Stimulated activated CD4-positive, alpha-beta T cell treated with anti-CD3 and anti-CD28 coated beads, Interleukin-15, amount 100 ng/mL, for 24 hours (primary cell): ENCODE measurements at regions not wholly inside any gene's neighbourhood (a gene's known extent, or its start where the extent isn't known, plus 50 kb on each side); places are given as distances from the start of the nearest gene placed in this dataset.
"Not testable (repeated sequence)": the region's sequence is repeated elsewhere in the genome, so short reads cannot be mapped to it uniquely, and the experiment has no call there.

Source experiments
- DNase-seq: peaks from one replicate; pipeline ENCODE4 v3.0.0-alpha.2; 2020

DNA sequence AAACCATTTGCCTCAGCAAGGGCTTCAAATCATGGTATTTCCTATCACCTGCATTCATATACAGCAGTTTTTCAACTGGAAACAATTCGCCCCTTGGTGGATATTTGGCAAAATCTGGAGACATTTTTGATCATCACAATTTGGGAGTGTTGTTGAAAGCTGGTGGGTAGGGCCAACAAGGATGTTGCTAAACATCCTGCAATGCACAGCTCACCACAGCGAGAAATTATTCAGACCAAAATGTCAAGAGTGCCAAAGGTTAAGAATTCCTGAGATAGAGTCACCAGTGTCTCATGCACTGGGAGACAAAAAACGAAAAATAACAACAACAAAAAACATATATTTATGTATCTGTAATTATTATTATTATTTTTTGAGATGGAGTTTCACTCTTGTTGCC lies 435.2 kb upstream of the CTSO start:
- no peak for DNase-seq

DNA sequence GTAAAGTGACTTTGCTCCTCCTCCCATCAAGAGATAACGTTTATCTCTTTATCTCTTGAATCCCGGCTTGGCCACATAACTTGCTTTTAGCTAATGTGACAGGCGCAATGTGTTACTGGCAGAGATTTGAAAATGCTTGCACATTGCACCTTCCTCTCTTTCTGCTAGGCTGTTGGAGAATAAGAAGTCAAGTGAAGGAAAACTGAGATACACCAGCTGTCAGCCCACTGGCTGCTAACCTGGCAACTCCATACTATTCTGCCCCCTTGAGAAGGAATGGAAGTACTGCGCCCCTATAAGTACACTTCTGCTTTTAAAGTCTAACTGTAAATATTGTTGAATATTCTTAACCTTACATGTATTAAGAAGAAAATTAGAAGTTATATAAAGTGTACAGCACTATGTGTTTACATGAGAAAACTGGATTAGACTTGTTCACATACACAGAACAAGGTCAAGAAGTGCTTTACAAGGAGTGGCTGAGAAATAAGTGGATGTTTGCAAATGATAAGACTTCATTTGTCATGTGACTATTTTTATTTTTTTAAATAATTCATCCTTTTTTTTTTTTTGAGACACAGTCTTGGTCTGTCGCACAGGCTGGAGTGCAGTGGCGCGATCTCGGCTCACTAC lies 424.5 kb upstream of the CTSO start:
- DNase-seq = no peak

DNA sequence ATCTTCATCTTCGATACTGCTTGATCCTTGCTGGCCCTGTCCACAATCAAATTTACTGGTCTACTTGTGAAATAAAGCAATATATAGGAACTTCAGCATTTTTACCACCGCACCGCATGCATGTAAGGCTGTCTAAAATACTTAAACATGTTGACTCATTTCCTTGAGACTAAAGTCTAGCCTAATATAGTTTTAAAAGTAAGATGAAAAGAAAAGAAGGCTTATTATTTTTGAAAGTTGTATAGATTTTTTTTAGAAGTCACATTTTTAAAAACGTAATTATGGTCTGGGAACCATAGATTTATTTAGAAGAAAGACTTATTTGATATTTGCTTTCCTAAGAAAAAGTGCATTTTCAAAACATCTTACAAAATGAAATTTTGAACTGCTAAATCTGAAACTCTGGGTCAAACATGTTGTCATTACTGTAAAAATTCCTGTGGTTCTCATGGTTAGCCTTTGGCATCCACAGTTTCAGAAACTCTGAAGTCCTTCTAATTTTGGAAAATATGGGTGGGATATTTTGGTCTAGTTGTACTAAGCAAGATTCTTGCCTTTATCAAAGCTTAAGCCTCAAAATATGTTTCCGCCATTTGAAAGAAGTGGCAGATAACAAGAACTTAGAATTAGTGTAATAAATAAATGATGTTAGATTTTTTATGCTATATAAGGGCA lies 423.5 kb upstream of the CTSO start:
- no peak for DNase-seq

DNA sequence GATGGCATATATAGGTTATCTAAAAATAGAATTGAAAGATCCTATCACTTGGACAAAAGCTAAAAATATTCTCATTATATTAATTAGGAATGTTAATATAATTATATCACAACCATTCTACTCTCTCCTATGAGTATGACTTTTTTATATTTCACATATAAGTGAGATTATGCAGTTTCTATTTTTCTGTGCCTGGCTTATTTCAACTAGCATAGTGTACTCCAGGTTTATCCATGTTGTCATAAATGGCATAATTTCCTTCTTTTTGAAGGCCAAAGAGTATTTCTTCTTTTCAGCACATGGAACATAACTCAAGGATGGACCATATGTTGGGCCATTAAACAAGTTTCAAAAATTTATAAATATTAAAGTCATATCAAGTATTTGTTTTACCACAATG lies 421.2 kb upstream of the CTSO start:
- no peak for DNase-seq

DNA sequence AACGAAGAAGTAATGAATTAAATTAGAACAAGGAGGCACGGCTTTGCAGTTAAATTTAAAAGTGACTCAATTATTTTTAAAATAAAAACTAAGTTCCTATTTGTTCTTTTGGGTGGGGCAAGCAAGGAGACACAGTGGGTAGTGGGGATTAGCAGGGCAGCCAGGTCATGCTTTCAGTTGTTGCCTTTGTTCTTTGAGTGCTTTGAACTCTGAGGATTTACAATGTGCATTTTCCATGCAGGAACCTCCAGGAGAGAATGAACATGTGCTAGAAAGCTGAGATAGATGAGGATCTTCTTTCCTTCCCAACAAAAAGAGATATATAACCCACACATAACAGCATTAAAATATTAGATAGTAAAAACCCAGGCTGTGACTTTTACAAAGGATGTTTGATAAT lies 420.4 kb upstream of the CTSO start:
- no peak for DNase-seq

DNA sequence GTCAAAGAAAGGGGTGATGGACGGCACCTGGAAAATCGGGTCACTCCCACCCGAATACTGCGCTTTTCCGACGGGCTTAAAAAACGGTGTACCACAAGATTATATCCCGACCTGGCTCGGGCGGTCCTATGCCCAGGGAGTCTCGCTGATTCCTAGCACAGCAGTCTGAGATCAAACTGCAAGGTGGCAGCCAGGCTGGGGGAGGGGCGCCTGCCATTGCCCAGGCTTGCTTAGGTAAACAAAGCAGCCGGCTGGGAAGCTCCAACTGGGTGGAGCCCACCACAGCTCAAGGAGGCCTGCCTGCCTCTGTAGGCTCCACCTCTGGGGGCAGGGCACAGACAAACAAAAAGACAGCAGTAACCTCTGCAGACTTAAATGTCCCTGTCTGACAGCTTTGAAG lies 413.8 kb upstream of the CTSO start:
- not testable (repeated sequence) for DNase-seq

DNA sequence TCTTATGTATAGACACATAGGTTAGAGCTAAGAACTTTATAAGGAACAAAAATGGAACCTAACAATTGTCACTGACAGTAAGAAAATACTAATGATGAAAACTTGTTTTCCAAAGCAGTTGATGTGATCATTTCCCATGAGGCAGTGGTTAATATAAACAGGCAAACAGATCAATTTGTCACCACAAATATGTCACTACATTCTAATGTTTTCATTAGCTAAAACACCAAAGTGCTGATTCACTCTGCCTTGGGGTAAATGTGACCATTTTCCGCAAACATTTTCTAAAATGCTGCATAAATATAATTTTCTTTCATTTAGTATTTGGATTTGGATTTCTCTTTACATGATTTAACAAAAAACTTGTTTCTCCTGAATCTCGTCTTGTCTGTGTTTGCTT lies 408.9 kb upstream of the CTSO start:
- no peak for DNase-seq

DNA sequence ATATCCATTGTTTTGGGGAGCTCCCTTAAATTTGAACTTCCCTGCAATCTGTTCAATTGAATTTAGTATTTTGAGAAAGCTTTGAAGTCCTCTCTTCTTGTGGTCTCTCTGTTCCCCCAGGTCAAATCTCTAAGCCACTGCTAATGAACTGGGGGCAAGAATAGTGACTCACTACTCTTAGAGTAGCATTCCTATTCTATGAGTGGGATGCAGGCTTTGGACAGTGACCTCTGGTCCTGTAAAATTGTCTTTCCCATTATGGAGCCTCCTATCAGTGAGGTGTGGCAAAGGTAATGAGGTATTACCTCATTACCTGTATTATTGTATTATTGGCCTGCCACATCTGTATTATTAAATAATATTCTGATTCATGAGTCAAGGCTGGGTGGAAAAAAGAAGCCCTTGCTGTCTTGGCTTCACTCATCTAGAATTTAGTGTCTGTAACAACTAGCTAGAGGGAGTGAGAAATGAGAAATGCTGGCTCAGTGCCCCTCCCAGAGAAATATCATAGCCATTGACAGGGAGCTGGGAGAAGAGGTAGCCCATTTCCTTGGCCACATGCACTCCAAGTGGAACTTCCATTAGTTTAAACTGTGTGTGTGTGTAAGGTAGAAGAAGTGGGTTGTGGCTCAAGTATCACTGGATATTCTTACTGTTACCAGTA lies 393.9 kb upstream of the CTSO start:
- DNase-seq = no peak

DNA sequence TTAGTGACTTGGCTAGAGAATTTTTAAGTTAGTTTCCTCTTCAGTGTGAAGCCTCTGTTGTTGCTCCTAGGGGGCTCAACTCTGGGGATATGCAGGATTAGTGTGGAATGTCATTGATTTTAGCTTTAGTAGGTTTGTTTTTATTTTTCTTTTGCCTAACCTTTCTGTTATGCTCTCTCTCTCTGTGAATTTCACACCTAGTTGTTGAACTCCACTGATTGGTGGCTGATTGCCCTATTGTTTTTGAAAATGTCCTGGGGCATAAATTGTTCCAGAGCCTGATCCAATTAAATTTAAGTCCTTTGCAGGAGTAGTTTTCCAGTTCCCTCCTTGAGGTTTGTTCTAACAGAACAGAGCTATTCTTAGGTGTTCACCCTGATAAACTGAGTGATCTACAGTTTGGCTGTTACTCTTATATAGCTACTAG lies 393.3 kb upstream of the CTSO start:
- DNase-seq = no peak

DNA sequence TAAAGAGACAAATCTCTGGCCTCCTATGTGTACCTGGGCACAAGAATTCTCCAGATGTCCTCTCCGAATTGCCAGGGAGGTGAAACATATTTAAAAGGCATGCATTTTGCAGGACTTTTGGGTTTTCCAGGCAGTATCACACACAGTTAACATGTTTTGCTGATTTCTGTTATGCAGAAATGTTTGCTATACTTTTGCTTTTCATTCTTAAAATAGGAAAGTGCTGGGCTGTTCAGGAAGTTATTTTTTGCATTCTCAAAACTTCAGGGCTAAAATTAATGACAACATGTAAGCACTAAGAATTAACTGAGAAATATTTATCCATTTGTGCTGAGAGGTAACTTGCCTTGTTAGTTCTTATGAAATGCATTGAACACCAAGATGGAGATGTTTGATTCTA lies 390.7 kb upstream of the CTSO start:
- DNase-seq = no peak

DNA sequence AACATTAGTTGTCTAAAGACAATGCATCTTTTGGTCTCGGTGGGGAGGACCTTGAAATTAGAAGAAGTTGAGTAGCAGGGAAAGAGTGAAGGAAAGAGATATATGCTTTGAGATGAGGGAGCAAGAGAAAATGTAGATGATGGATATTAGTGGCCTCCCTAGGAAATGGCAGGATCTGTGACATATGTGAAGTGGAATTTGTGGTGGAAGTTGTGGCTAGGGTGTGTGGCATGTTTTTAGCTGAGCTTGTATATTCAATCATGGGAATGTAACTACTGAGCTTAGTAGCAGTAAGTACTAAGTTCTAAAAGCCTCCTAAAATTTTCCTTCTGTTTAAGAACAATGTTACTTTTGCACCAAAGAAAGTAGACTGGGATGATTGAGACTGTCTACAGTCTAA lies 382.8 kb upstream of the CTSO start:
- DNase-seq = no peak

DNA sequence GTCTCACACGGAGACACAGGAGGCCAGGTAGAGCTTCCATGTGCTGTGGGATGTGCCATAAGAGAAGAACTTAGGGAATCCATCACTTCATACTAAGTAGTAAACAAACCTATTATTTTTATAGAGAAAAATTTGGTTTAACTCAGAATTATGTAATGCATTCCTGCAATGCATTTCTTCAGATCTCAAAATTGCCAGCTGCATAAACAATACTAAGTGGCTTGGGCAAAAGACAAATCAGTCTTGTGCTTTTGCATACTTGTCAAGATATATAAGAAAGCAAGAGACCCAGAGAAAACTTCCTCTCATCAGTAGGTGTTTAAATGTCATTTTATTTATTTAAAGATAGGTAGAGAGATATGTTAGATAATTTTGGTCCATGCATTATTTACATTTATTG lies 382.1 kb upstream of the CTSO start:
- no peak for DNase-seq

DNA sequence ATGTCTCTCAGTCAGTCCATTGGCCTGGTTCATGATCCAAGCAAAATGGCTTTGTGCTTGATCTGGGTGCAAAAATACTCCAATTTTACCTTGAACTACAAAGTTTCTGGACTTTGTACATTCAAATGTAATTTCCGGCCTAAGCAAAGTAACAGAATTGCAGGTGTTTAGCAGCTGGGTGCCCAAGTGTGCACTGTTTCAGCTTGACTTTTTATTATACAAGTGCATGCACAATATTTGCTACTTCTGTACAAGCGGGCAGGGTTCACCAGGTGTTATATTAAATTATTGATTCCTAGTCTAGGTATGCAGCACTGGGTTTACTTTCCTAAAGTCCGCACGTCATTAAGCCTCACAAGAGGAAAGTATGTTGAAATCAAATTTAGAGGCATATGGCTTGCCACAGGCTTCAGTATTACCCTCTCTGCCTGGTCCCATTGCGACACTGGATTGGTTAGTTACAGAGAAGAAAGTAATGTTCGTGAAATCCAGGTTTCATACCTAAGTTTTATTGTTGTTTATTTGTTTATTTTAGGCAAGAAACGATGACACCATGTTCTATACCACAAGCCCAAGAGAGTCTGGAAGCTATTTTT lies 376.9 kb upstream of the CTSO start:
- no peak for DNase-seq

DNA sequence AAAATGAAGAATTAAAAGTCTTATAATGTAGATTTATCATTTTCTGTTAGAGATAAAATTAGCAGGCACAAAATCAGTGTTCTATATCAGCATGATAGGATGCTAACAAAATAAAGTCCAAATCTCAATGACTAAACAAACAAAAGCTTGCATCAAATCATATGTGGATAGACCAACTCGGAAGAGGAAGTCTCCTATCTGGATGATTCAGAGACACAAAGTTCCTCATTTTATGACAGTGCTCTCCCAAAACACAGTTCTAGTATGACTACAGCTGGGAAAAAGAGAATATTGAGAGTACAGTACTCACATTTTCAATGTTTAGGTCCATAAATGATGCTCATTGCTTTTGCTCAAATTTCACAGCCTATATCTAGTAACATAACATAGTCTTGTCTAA lies 376.1 kb upstream of the CTSO start:
- DNase-seq = no peak

DNA sequence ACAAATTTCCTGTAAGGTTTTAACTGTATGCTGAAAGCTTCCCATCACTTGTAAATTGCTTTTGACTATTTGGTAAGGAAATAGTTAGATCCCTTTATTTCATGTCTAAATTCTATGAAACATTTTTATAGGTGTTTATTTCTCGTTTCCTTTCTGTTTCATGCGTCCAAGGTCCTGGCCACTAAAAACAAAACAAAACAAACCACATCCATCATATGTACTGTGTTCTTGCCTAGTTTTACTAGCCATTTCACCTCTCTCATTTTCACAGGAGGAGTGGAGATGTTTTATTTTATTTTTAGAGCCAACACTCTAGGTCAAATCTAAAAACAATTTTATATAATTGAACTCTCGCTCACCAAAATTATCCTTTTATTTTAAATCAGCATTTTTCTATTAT lies 375.2 kb upstream of the CTSO start:
- DNase-seq = no peak

DNA sequence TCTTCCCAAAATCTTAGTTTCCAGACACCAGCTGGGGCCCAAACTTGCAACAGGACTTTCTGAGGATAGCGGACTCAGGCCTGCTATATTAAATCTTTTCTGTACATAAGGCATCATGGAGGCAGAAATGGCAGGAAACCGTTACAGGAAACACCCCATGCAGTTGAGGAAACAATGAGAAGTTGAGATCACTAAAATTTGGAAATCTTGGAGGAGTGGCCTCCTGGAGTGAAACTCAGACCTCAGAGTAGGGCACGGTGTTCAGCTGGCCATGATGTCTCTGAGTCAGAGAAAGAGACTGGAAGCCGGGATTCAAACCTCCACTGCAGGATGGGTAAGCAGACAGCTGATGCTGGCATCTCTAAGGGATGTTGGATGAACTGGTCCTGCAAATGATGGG lies 372.6 kb upstream of the CTSO start:
- no peak for DNase-seq

DNA sequence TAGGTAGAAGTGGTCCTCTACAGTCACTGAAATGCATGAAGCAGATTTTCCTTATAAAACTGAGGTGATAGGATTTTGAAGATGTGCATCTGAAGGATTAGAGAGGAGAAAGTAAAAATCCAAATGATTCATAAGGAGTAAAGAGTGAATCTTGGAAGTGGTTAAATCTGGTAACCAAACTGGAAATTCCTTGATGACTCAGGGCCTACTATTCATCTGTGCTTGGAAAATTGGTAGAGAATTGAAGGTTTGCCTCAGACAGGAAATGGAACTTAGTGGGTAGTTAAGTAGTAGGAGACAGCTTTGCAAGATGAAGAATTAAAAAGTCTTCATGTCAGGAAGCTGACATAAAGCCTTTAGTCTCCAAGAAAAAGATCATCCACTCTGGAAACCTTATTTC lies 368.9 kb upstream of the CTSO start:
- DNase-seq = no peak

DNA sequence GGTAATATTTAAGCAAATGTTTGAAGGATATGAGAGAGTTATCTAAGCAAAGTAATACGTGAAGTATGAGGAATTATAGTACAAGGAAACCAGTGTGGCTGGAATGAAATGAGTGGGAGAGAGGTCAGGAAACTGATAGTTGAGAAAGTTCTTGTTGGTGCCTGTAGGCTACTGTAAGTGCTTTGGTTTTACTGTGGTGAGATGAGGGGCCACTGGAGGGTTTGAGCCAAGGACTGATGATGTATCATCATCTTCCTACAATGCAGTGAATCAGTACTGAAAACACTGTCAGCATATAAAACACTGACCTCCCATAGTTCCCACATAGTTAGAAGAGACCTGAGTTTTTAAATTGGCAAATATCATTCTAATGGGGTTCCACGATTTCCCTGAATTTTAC lies 367.5 kb upstream of the CTSO start:
- no peak for DNase-seq

DNA sequence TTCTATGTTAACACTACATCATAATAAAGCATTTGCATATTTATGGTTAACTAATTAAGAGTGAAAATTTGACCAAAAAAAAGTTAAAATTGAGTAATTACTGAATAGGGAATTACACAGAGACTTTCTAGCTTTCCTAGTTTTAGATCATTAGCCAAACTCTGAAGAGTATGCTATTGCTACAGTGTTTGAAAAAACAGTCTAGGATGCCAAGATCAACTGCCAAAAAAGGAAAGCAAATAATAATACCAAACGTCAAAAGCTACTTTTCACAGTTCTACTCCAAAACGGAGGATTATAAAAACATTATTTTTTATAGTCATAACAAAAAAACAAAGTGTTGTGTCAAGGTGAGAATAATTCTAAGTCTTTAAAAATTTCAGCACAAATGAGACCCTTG lies 359.8 kb upstream of the CTSO start:
- DNase-seq = no peak

DNA sequence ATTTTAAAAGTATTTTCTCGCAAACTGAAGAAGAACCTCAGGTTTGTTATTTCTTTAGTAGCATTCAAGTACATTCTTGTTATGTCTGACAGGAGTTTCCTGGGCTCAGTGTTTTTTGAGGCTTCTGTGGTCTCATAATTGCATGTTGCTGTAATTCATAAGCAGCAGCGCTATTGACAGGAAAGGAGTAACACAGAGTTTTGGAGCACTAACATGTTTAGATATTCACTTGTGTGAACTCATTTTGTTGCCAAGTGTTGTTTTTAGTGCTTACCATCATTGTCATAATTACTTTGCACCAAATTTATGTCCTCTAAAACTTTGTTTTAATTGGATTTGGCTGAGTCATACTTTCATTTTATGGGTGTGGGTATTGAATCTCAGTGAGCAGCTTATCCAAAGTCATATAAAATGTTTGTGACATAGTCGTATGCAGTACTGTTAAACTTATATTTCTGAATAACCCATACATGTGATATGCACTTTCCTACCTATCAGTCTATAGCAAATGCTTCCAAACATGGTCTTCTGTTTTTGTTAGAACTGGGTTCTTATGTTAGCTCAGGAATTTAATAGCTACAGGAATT lies 358.7 kb upstream of the CTSO start:
- no peak for DNase-seq

DNA sequence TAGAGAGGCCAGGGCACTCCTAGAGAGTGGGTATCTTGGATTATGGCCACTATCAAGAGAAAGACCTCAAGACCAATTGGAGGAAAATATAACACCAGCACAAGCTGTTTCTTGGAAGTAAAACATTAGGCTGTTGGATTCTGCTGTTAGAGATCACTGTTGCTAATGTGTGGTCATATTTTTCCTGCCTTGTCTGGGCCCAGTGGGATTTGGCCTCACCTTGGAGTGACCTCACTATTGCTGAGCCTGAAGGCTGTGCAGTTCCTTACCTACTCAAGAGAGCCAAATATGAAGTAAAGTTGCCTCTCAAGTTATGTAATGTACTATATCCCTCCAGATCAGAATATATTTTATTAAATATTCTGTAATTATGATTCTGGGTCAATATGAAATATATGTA lies 355.4 kb upstream of the CTSO start:
- DNase-seq = no peak

DNA sequence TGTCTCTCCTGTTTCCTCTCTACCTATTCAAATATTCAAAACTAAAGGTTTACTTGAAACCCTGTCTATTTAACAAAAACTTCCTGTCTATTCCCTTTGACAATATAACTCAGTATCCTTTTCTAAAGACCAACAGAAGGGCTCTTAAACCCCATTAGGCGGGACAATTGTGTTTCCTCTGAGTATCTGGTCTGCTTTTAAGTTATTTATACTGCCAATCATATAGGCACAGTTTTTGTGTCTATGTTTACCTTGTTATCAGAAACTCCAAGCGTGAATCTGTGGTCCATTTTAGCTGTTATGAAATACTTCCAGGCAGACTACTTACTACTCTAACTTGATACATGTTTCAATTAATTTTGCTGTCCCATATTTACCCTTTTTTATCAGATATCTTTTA lies 350.0 kb upstream of the CTSO start:
- DNase-seq = no peak

DNA sequence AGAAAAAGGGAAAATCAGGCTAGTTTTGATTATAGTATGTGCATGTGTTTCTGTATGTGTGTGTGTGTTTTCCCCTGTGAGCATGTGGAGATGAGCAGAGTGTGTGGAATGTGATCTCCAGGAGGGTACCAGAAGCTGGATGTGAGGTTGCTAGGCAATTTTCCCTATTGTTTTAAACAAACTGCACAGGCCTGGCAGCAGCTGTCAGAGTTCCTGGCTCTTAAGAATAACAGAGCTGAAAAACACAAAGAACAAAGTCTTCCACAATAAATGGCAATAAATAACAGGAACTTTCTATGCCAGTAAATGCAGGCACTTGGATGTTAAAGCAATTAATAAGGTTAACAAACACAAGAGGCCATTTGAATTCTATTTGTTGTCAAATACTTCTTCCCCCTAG lies 344.6 kb upstream of the CTSO start:
- DNase-seq = no peak

DNA sequence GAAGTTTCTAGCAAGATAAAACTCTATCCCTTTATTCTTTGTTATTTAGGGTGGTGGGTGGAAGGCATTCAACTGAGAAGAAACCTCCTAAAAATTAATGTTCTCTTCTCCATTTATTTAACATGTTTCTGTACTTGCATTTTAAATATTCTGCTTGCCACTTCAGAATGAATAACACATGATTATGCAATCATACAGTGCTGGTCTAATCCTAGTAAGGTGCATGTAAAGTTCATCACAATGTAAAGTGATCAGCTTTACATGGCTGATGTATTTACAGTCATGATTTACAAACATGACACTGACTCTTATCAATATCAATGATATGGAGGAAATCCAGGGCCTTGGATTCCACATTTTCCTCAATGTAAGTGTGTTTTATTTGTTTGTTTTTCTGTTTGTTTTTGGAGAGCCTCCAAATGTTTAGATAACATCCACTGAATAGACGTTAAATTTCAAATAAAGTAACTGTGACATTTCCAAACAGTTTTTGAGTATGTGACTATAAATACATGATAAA lies 342.1 kb upstream of the CTSO start:
- no peak for DNase-seq
